Sciatic nerve (tissue), 2 donors: ENCODE measurements at regions not wholly inside any gene's neighbourhood (a gene's known extent, or its start where the extent isn't known, plus 50 kb on each side); places are given as distances from the start of the nearest gene placed in this dataset.
A peak's percentile ranks its signal among the peaks of the same experiment; 100 is the strongest.

Experiments used
- ATAC-seq: fragments of 200-7000 bp; cut with Tn5 transposase; one replicate; pipeline ENCODE4 v1.9.1; 2020; ENCODE audit warnings: mild to moderate bottlenecking, moderate library complexity
- DNase-seq: peaks from one replicate; pipeline ENCODE4 v3.0.0-alpha.2; 2020; ENCODE audit warnings: low spot score
- intact Hi-C: fragments of 100-400 bp; cut with DNase I; formaldehyde crosslinking; loops from one replicate; pipeline ENCODE4 v1.14.2; 2022
- donor health status: DM: no; HTN: no; CAD: no.
- donor health status: DM: no; HTN: no; CAD: no.

- no peak for ATAC-seq
- intact Hi-C loops: no loop called here
Measured at GRCh38 chr2:19158896-19159295, 199.5 kb downstream of the OSR1 start.

GRCh38 chr2:19158211-19158610 lies 200.2 kb downstream of the OSR1 start:
- no peak for DNase-seq
- intact Hi-C loops: no loop called here
- no peak for ATAC-seq

More at GRCh38 chr2:19158896-19159295, 199.5 kb downstream of the OSR1 start:
- no peak for DNase-seq

- DNase-seq: no peak
- intact Hi-C loops: no loop called here
- no peak for ATAC-seq
Measured at GRCh38 chr2:19156646-19157045, 201.8 kb downstream of the OSR1 start.

GRCh38 chr2:19150726-19151125 lies 207.7 kb downstream of the OSR1 start:
- ATAC-seq (no peak), DNase-seq (no peak)
- intact Hi-C loops: no loop called here

GRCh38 chr2:19146867-19147266 lies 211.6 kb downstream of the OSR1 start:
- intact Hi-C loops: no loop called here
- DNase-seq (no peak), ATAC-seq (no peak)

- ATAC-seq (peak; percentile 58), DNase-seq (no peak)
- intact Hi-C loops: no loop called here
Measured at GRCh38 chr2:19141234-19142004, 217.0 kb downstream of the OSR1 start.

GRCh38 chr2:19140463-19141208 lies 217.8 kb downstream of the OSR1 start:
- ATAC-seq: no peak
- intact Hi-C loops: no loop called here
- DNase-seq: no peak

GRCh38 chr2:19139386-19139785 lies 219.0 kb downstream of the OSR1 start:
- DNase-seq: no peak
- no peak for ATAC-seq
- intact Hi-C loops: no loop called here

- ATAC-seq (no peak), DNase-seq (no peak)
- intact Hi-C loops: no loop called here
Measured at GRCh38 chr2:19138264-19138825, 220.1 kb downstream of the OSR1 start.

- intact Hi-C loops: no loop called here
- ATAC-seq: no peak
Measured at GRCh38 chr2:19137433-19137832, 221.0 kb downstream of the OSR1 start.

GRCh38 chr2:19132967-19133366 lies 225.5 kb downstream of the OSR1 start:
- ATAC-seq: no peak
- intact Hi-C loops: no loop called here
- DNase-seq: no peak

More at GRCh38 chr2:19137433-19137832, 221.0 kb downstream of the OSR1 start:
- no peak for DNase-seq

- ATAC-seq (no peak), DNase-seq (no peak)
- intact Hi-C loops: no loop called here
Measured at GRCh38 chr2:19131871-19132270, 226.6 kb downstream of the OSR1 start.

GRCh38 chr2:19128148-19128547 lies 230.3 kb downstream of the OSR1 start:
- no peak for ATAC-seq
- no peak for DNase-seq
- intact Hi-C loops: no loop called here

GRCh38 chr2:19127616-19128015 lies 230.8 kb downstream of the OSR1 start:
- intact Hi-C loops: no loop called here
- no peak for ATAC-seq
- DNase-seq: no peak

GRCh38 chr2:19125901-19126680 lies 232.3 kb downstream of the OSR1 start:
- DNase-seq: no peak
- ATAC-seq: peak; percentile 67
- intact Hi-C loops: no loop called here

GRCh38 chr2:19124135-19124534 lies 234.3 kb downstream of the OSR1 start:
- intact Hi-C loops: no loop called here
- ATAC-seq: no peak
- DNase-seq: no peak

- intact Hi-C loops: no loop called here
- DNase-seq (no peak), ATAC-seq (no peak)
Measured at GRCh38 chr2:19123556-19123955, 234.9 kb downstream of the OSR1 start.

- ATAC-seq (no peak), DNase-seq (no peak)
- intact Hi-C loops: no loop called here
Measured at GRCh38 chr2:19122220-19122619, 236.2 kb downstream of the OSR1 start.

GRCh38 chr2:19120941-19121750 lies 237.3 kb downstream of the OSR1 start:
- ATAC-seq (peak; percentile 94), DNase-seq (peak; percentile 58)
- intact Hi-C loops: no loop called here
